GM21528 (cell line): ENCODE measurements at regions not wholly inside any gene's neighbourhood (a gene's known extent, or its start where the extent isn't known, plus 50 kb on each side); places are given as distances from the start of the nearest gene placed in this dataset.

Experiments used
- ATAC-seq: cut with Tn5 transposase; IDR thresholded peaks from one replicate; pipeline ENCODE4 v1.9.1; 2021; ENCODE audit warnings: mild to moderate bottlenecking, moderate library complexity; ENCODE audit not compliant: unreplicated experiment, low FRiP score

- ATAC-seq: no peak
These were observed 184.0 kb upstream of the UBL3 start for GRCh38 chr13:30034458-30034795.

GRCh38 chr13:30033681-30034457, 183.5 kb upstream of the UBL3 start:
- ATAC-seq: no peak

- no peak for ATAC-seq
These were observed 181.8 kb upstream of the UBL3 start for GRCh38 chr13:30032263-30032662.

GRCh38 chr13:30031488-30031887, 181.1 kb upstream of the UBL3 start:
- no peak for ATAC-seq

- no peak for ATAC-seq
These were observed 179.8 kb upstream of the UBL3 start for GRCh38 chr13:30030141-30030750.

GRCh38 chr13:30027569-30028455, 177.4 kb upstream of the UBL3 start:
- no peak for ATAC-seq

GRCh38 chr13:30026909-30027308, 176.5 kb upstream of the UBL3 start:
- no peak for ATAC-seq

- ATAC-seq: no peak
These were observed 175.7 kb upstream of the UBL3 start for GRCh38 chr13:30026093-30026492.

- no peak for ATAC-seq
These were observed 174.9 kb upstream of the UBL3 start for GRCh38 chr13:30025351-30025750.

- ATAC-seq: no peak
These were observed 173.9 kb upstream of the UBL3 start for GRCh38 chr13:30024125-30024865.

GRCh38 chr13:30023196-30023895, 172.9 kb upstream of the UBL3 start:
- ATAC-seq: no peak

- ATAC-seq: no peak
These were observed 172.4 kb upstream of the UBL3 start for GRCh38 chr13:30022796-30023195.

- no peak for ATAC-seq
These were observed 171.8 kb upstream of the UBL3 start for GRCh38 chr13:30022256-30022655.

GRCh38 chr13:30021611-30022010, 171.2 kb upstream of the UBL3 start:
- no peak for ATAC-seq

GRCh38 chr13:30020726-30021312, 170.4 kb upstream of the UBL3 start:
- no peak for ATAC-seq

GRCh38 chr13:30019648-30020626, 169.5 kb upstream of the UBL3 start:
- ATAC-seq: no peak

- no peak for ATAC-seq
These were observed 167.5 kb upstream of the UBL3 start for GRCh38 chr13:30017880-30018279.

- ATAC-seq: no peak
These were observed 166.0 kb upstream of the UBL3 start for GRCh38 chr13:30016398-30016797.

- ATAC-seq: no peak
These were observed 159.0 kb upstream of the UBL3 start for GRCh38 chr13:30009411-30009810.
